Fibroblast of lung (primary cell): ENCODE measurements at regions not wholly inside any gene's neighbourhood (a gene's known extent, or its start where the extent isn't known, plus 50 kb on each side); places are given as distances from the start of the nearest gene placed in this dataset.

Experiments
- EZH2 ChIP-seq: IDR thresholded peaks from 2 replicates; pipeline ENCODE4 v1.5.1; 2012; ENCODE audit warnings: low read length, control low read depth, mild to moderate bottlenecking; ENCODE audit errors: missing control alignments
- TF ChIP-seq, protein P1 (sequence below), 2 donors: IDR thresholded peaks in 1 of 2; conservative IDR thresholded peaks in 1 of 2; 1 replicate in 1 of 2; 2 replicates in 1 of 2; pipeline ENCODE4 v1.5.1; 2011 to 2012; ENCODE audit warnings: low read length in 2 of 2, control low read depth in 1 of 2, inconsistent platforms in 1 of 2, low read depth in 1 of 2, mild to moderate bottlenecking in 1 of 2

DNA sequence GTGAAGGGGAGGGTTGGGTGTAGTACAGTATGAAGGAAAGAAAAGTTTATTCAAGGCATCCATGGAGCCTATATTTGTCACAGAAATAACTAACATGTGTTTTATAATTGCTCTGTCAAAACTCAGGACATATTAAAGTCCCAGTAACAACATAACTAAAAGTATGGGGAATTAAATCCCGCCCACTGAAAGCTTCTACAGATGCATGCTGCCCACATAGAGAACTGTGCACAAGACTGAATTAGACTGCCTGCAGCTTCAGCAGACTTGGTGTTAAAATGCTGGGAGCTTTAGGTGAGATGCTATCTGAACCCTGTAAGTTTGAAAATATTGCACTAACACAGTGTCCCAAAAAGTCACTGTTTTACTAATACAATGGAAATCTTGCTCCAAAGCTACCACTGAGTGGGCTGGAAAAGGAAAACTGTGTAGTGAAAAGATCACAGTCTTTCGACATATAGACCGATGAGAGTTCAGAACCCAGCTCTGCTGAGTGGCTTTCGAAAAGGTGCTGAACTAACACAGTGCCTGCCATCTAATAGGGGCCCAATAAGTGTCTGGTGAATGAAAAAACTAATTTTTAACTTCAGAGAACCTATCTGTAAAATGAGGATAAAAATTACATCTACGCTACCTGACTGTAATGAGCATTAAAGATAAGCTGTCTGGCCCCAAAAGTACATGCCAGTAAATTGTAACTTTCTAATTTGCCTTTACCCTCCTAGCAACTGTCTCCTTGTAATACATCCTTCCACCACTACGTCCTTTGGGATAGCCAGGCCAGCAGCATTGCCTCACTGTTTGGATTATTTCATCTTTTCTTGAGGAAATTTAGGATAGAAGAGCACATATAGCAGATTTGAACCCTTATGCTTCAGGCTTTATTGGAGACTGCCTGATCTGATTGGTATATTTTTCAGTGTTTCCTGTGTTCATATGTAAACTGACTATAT is 237.6 kb downstream of the BCAT1 start:
- TF ChIP-seq, protein P1, sequence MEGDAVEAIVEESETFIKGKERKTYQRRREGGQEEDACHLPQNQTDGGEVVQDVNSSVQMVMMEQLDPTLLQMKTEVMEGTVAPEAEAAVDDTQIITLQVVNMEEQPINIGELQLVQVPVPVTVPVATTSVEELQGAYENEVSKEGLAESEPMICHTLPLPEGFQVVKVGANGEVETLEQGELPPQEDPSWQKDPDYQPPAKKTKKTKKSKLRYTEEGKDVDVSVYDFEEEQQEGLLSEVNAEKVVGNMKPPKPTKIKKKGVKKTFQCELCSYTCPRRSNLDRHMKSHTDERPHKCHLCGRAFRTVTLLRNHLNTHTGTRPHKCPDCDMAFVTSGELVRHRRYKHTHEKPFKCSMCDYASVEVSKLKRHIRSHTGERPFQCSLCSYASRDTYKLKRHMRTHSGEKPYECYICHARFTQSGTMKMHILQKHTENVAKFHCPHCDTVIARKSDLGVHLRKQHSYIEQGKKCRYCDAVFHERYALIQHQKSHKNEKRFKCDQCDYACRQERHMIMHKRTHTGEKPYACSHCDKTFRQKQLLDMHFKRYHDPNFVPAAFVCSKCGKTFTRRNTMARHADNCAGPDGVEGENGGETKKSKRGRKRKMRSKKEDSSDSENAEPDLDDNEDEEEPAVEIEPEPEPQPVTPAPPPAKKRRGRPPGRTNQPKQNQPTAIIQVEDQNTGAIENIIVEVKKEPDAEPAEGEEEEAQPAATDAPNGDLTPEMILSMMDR (conservative IDR thresholded peaks at IDR 0.05 in 1 of 2, IDR thresholded peaks at IDR 0.05 in 1 of 2; ENCODE audit: low read depth in 1 of 2, low read length in 2 of 2) = no peak
- TF ChIP-seq EZH2 = no peak
